Ascending aorta (tissue), 2 donors: ENCODE measurements at regions not wholly inside any gene's neighbourhood (a gene's known extent, or its start where the extent isn't known, plus 50 kb on each side); places are given as distances from the start of the nearest gene placed in this dataset.

Source experiments
- DNase-seq, 2 donors: peaks; one replicate each; pipeline ENCODE4 v3.0.0-alpha.2; 2019; ENCODE audit warnings: low spot score in 2 of 2
- H3K27ac ChIP-seq, 2 donors: fragments of 200-600 bp; sonication (generic); one replicate each; pipeline ENCODE4 v1.5.1; 2016 to 2017; ENCODE audit warnings: mild to moderate bottlenecking in 1 of 2
- H3K27me3 ChIP-seq: fragments of 200-600 bp; sonication (generic); one replicate; pipeline ENCODE4 v1.5.1; 2017
- H3K36me3 ChIP-seq, 2 donors: fragments of 200-600 bp; sonication (generic); one replicate each; pipeline ENCODE4 v1.5.1; 2016
- H3K4me1 ChIP-seq, 2 donors: fragments of 200-600 bp; sonication (generic); one replicate each; pipeline ENCODE4 v1.5.1; 2016 to 2017; ENCODE audit warnings: mild to moderate bottlenecking in 1 of 2
- H3K4me3 ChIP-seq, 2 donors: fragments of 200-600 bp; sonication (generic); one replicate each; pipeline ENCODE4 v1.5.1; 2016 to 2017; ENCODE audit warnings: mild to moderate bottlenecking in 1 of 2
- H3K9me3 ChIP-seq, 2 donors: fragments of 200-600 bp; sonication (generic); one replicate each; pipeline ENCODE4 v1.5.1; 2016
- CTCF ChIP-seq, 3 experiments: fragments of 200-600 bp in 2 of 3; fragments of 450-650 bp in 1 of 3; sonication (generic) in 2 of 3; IDR thresholded peaks; one replicate each; pipeline ENCODE4 v1.5.1; 2016 to 2019; ENCODE audit warnings: antibody characterized with exemption in 3 of 3, mild to moderate bottlenecking in 1 of 3, moderate library complexity in 1 of 3
- intact Hi-C: fragments of 100-400 bp; cut with DNase I; formaldehyde crosslinking; loops from one replicate; pipeline ENCODE4 v1.15.1; 2023

GRCh38 chr2:144586476-144586875 is 66.6 kb upstream of the ZEB2 start:
- H3K4me1 ChIP-seq = no peaks in the 10 kb centered on the region
- DNase-seq = no peak
- no peak overlapping the region for H3K4me3 ChIP-seq
- intact Hi-C loops = no loop called here
- H3K36me3 ChIP-seq = no peaks in the 10 kb centered on the region
- H3K9me3 ChIP-seq = no peaks in the 10 kb centered on the region
- TF ChIP-seq CTCF (IDR thresholded peaks at IDR 0.05) = no peak
- H3K27ac ChIP-seq = no peak overlapping the region
- no peaks in the 10 kb centered on the region for H3K27me3 ChIP-seq

- Histone ChIP-seq H3K9me3 (no peaks in the 10 kb centered on the region), H3K4me1 (no peaks in the 10 kb centered on the region), H3K4me3 (no peak overlapping the region), H3K27me3 (no peaks in the 10 kb centered on the region), H3K27ac (no peak overlapping the region), H3K36me3 (no peaks in the 10 kb centered on the region)
- no peak for TF ChIP-seq CTCF (IDR thresholded peaks at IDR 0.05)
- DNase-seq = no peak
- intact Hi-C loops = no loop called here
Measured at GRCh38 chr2:144583741-144584453, 64.0 kb upstream of the ZEB2 start.

GRCh38 chr2:144583381-144583729 is 63.4 kb upstream of the ZEB2 start:
- no peaks in the 10 kb centered on the region for H3K4me1 ChIP-seq
- H3K9me3 ChIP-seq = no peaks in the 10 kb centered on the region
- no peaks in the 10 kb centered on the region for H3K36me3 ChIP-seq
- intact Hi-C loops = no loop called here
- no peak overlapping the region for H3K27ac ChIP-seq
- no peak for TF ChIP-seq CTCF (IDR thresholded peaks at IDR 0.05)
- no peak overlapping the region for H3K4me3 ChIP-seq
- H3K27me3 ChIP-seq = no peaks in the 10 kb centered on the region
- no peak for DNase-seq

- Histone ChIP-seq H3K4me3 (no peak overlapping the region), H3K4me1 (no peaks in the 10 kb centered on the region), H3K27ac (no peak overlapping the region), H3K27me3 (no peaks in the 10 kb centered on the region), H3K9me3 (no peaks in the 10 kb centered on the region), H3K36me3 (no peaks in the 10 kb centered on the region)
- TF ChIP-seq CTCF (IDR thresholded peaks at IDR 0.05) = no peak
- intact Hi-C loops = no loop called here
- no peak for DNase-seq
Measured at GRCh38 chr2:144582651-144583380, 62.9 kb upstream of the ZEB2 start.

- intact Hi-C loops = no loop called here
- no peak for DNase-seq
- Histone ChIP-seq H3K27me3 (no peaks in the 10 kb centered on the region), H3K9me3 (no peaks in the 10 kb centered on the region), H3K36me3 (no peaks in the 10 kb centered on the region), H3K4me1 (no peaks in the 10 kb centered on the region), H3K27ac (no peak overlapping the region), H3K4me3 (no peak overlapping the region)
- no peak for TF ChIP-seq CTCF (IDR thresholded peaks at IDR 0.05)
Measured at GRCh38 chr2:144580521-144581161, 60.7 kb upstream of the ZEB2 start.
